ENCODE measurements at regions not wholly inside any gene's neighbourhood (a gene's known extent, or its start where the extent isn't known, plus 50 kb on each side); places are given as distances from the start of the nearest gene placed in this dataset.

- DNase-seq (ENCODE audit: low read depth) = no peak
These were observed 307.2 kb upstream of the NR3C2 start for GRCh38 chr4:148749403-148749802.

- no peak for DNase-seq (ENCODE audit: low read depth)
These were observed 305.6 kb upstream of the NR3C2 start for GRCh38 chr4:148747721-148748268.

GRCh38 chr4:148740701-148741100 lies 298.5 kb upstream of the NR3C2 start:
- DNase-seq (ENCODE audit: low read depth) = no peak

GRCh38 chr4:148737061-148737770 lies 295.0 kb upstream of the NR3C2 start:
- DNase-seq (ENCODE audit: low read depth) = no peak

- no peak for DNase-seq (ENCODE audit: low read depth)
These were observed 293.4 kb upstream of the NR3C2 start for GRCh38 chr4:148735432-148736155.

- no peak for DNase-seq (ENCODE audit: low read depth)
These were observed 288.6 kb upstream of the NR3C2 start for GRCh38 chr4:148730766-148731165.

- DNase-seq (ENCODE audit: low read depth) = no peak
These were observed 287.9 kb upstream of the NR3C2 start for GRCh38 chr4:148730082-148730640.

GRCh38 chr4:148717988-148718387 lies 275.8 kb upstream of the NR3C2 start:
- no peak for DNase-seq (ENCODE audit: low read depth)

DNA sequence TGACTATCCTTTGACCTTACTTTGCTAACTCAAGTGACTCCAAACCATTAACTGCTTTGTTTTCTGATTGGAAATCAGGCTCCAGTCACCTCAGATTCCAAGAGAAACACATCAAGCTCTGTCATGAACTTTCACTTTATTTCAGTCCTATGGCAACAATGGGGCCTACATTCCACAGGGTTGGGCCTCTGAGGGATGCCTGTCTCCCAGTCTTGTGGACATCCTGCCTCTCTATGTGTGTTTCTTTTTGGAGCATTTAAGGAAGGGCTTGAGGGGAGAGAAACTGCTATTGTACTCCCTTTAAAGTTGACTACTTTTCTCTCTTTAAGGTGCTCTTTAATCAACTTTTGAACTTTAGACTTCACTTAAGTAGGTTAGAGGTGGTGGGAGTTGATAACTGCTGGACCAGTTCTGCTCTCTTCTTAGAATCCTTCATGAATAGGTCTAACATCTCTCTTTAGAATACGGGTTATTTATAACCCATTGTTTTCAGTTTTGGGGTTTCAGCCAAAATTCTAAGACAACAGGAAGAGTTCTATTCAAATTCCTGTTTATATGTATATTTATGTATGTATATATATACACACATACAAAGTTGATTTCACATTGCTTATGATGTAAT lies 274.3 kb upstream of the NR3C2 start:
- DNase-seq (ENCODE audit: low read depth) = no peak

DNA sequence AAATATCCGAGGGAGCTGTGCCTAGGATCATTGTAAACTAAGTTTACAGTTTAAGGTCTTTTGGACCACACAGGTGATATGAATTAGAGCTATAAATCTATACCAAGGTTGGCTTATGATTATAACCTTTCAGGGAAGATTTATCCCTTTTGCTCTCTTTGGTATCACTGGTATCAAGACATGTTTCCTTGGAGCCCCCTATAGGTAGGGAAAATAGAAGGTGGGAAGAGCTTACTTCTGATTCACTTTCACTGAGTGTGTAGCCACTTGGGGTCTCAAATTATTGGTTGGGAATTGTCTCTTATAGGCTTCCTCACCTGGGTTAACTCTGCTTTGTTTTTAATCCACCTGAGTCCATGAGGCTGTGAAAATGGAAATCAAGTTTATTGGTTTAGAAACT lies 262.1 kb upstream of the NR3C2 start:
- DNase-seq (ENCODE audit: low read depth) = no peak

DNA sequence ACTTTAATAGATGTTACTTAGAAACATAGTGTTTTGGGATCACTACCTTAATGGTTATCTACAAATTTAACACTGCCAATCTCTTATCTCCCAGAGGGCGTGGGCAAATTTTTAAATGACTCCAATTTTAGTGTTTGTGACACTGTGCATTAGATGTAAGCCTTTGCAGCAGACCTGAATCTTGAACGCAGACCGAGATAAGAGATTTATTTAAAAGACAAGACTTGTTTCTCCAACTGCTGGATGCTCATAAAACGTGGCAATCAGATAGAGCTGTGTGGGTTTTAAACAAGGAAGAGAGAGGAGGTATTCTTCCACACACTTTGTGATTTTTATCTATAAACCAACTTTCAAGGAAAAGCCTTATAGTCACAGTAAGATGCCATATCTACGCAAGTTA lies 252.5 kb upstream of the NR3C2 start:
- DNase-seq (ENCODE audit: low read depth) = no peak

GRCh38 chr4:148693913-148694649 lies 251.9 kb upstream of the NR3C2 start:
- DNase-seq (ENCODE audit: low read depth) = no peak

DNA sequence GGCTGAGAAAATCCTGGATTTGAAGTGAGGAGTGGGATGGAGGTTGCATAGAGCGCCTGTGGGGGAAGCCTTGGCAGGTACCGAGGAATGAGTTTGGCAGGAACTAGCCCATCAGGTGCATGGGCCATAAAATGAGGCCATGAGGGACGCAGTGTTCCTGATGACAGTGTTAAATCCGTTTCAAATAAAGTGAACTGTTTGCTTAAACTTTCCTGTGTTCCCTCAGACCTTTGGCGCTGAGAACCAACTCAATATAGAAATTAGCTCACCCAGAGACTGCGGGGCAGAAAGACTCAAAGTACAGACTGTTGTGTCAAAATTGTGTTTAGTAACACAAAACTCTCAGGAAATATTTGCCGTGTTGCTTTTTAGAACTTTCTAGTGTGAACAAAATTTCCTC lies 250.0 kb upstream of the NR3C2 start:
- DNase-seq (ENCODE audit: low read depth) = no peak

GRCh38 chr4:148686449-148686848 lies 244.2 kb upstream of the NR3C2 start:
- DNase-seq (ENCODE audit: low read depth) = no peak

GRCh38 chr4:148684638-148685037 lies 242.4 kb upstream of the NR3C2 start:
- no peak for DNase-seq (ENCODE audit: low read depth)

DNA sequence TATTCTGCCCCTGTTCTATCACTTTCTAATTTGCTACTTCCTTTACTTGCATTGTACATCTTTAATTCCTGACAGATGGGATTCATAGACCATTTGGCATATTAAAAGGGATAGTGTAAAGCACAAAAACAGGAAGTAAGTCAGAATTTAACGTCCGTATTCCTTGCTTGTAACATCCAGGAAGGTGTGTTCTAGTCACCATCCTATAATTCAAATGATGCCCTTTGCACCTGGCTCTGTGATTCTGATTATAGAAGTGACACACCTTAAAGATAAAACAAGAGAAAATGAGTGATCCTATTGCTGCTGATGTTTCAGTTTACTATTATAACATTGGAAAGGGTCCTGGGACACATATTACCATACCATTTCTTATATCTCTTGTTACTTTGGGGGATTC lies 238.7 kb upstream of the NR3C2 start:
- DNase-seq (ENCODE audit: low read depth) = no peak

GRCh38 chr4:148676344-148676743 lies 234.1 kb upstream of the NR3C2 start:
- DNase-seq (ENCODE audit: low read depth) = no peak

- DNase-seq (ENCODE audit: low read depth) = no peak
These were observed 232.7 kb upstream of the NR3C2 start for GRCh38 chr4:148674876-148675275.

- no peak for DNase-seq (ENCODE audit: low read depth)
These were observed 222.4 kb upstream of the NR3C2 start for GRCh38 chr4:148664636-148665035.

DNA sequence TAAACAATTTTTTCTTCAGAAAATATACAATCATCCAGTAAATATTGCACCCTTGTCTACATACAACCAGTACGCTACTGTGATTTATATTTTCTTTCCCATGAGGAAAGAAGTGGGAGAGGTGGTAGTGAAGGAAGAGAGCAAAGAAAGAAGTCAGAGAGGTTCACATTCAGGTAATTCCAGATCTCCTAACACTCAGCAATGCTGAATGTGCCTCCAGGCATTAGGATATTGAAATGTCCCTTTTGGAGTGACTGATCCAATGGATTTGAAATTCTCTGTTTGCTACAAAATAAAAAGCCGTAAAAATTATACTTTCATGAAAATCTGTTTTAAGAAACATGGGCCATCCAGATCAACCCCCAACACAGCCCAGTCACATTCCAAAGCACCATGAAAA lies 211.9 kb upstream of the NR3C2 start:
- no peak for DNase-seq (ENCODE audit: low read depth)

DNA sequence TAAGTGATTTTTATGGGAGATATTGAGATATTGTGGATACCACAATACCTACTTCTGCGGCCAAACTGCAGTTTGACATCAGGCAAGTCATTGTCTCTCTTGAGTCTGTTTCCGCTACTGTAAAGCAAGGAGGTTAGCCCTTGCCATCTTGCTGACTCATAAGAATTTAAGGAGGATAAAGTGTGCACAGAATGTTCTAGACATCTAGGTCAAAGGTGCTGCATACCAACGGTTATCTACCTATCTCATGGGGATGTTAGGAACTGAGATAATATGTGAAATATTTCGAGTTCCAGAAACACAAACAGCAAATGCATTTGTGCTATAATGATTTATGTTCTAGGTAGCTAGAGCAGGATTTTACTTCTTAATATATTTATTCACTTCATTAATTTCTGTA lies 211.5 kb upstream of the NR3C2 start:
- no peak for DNase-seq (ENCODE audit: low read depth)

DNA sequence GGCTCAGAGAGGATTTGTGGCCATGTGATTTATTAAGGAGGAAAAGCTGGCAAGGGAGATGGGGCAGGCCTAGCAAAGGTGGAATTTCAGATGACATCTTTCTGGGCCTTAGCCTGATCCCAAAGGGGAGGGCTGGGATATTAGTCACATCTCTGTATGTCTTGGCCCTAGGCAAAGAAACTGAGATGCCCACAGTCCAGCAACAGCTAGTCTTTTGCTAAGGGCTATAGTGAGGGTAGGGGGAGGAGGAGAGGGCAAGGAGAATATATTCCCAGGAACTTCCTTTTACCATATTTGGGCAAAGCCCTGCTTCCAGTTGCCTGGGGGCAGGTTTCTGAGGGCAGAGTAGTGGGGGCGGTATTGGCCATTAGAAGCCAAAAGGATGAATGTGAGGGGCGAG lies 209.8 kb upstream of the NR3C2 start:
- no peak for DNase-seq (ENCODE audit: low read depth)
